ENCODE measurements at regions not wholly inside any gene's neighbourhood (a gene's known extent, or its start where the extent isn't known, plus 50 kb on each side); places are given as distances from the start of the nearest gene placed in this dataset.

- Histone ChIP-seq H3K4me1 (ENCODE audit: control insufficient read depth in 2 of 2, insufficient read depth in 2 of 2, low read length in 2 of 2) (peaks cover 32 to 33% of the 10 kb centered on the region in 2 donors), H3K79me2 (ENCODE audit: control insufficient read depth, insufficient read depth, low read length) (no peaks in the 10 kb centered on the region), H3K9ac (ENCODE audit: low read length) (peak overlapping the region; percentile 60), H3K27me3 (replicated peaks in 1 of 4; ENCODE audit: control extremely low read depth in 1 of 4, control insufficient read depth in 3 of 4, insufficient read depth in 4 of 4, low read length in 3 of 4) (peaks cover 0 to 36% (median 30%) of the 10 kb centered on the region in 4 experiments), H3K4me2 (replicated peaks; ENCODE audit: low read depth, low read length, poor library complexity, severe bottlenecking) (peak overlapping the region; percentile 96), H3K4me3 (ENCODE audit: control extremely low read depth in 1 of 5, extremely low read depth in 1 of 5, insufficient read depth in 1 of 5, low read depth in 2 of 5, low read length in 4 of 5) (peak overlapping the region; percentile 15 to 69 (median 51)), H3K27ac (ENCODE audit: low read length in 2 of 2) (no peak overlapping the region), H2AFZ (ENCODE audit: insufficient read depth, low read depth, low read length, poor library complexity, severe bottlenecking) (peak overlapping the region; percentile 65), H4K20me1 (ENCODE audit: control insufficient read depth, insufficient read depth, low read length, poor library complexity, severe bottlenecking) (no peaks in the 10 kb centered on the region), H3K9me3 (ENCODE audit: control extremely low read depth in 1 of 3, control insufficient read depth in 2 of 3, insufficient read depth in 1 of 3, low read length in 2 of 3) (peaks cover 0 to 11% (median 0%) of the 10 kb centered on the region in 3 donors), H3K36me3 (replicated peaks in 1 of 2; ENCODE audit: control extremely low read depth in 1 of 2, control insufficient read depth in 1 of 2, extremely low read depth in 1 of 2, insufficient read depth in 2 of 2, low read length in 1 of 2) (no peaks in the 10 kb centered on the region)
- Mint-ChIP-seq H3K4me3 (peak overlapping the region; percentile 60), H3K9me3 (ENCODE audit: insufficient read depth) (peaks cover 2% of the 10 kb centered on the region), H3K4me1 (peaks cover 35% of the 10 kb centered on the region), H3K27ac (peak overlapping the region; percentile 22), H3K27me3 (peaks cover 27% of the 10 kb centered on the region)
- no peak for ATAC-seq (ENCODE audit: low read depth)
- ChIA-PET CTCF (interaction anchor here (0.7 kb wide), 1 partner anchor 59 kb away, joined by 5 read pairs; no protein-coding TSS in a partner anchor), POLR2A (interaction anchor here (1.2 kb wide), 1 partner anchor 17 kb away, joined by 7 read pairs; no protein-coding TSS in a partner anchor)
- no peak for DNase-seq
- no peak for TF ChIP-seq EZH2 (IDR thresholded peaks at IDR 0.05; ENCODE audit: borderline replicate concordance, insufficient read depth, low read depth, low read length, poor library complexity, severe bottlenecking)
- no peak for TF ChIP-seq CTCF (IDR thresholded peaks at IDR 0.05)
- intact Hi-C loops (cut with micrococcal nuclease): loop anchor here (1.0 to 5.0 kb wide), 5 partner anchors 17 to 341 kb away; partner anchors contain the start of genes CBX3, HNRNPA2B1 and SNX10
- 11% methylated on average over 33 of the region's 46 CpGs for WGBS (ENCODE audit: insufficient coverage)
Observed at GRCh38 chr7:25951414-25952260, 200.4 kb upstream of the NFE2L3 start.
